HG02852 (cell line): ENCODE measurements at regions not wholly inside any gene's neighbourhood (a gene's known extent, or its start where the extent isn't known, plus 50 kb on each side); places are given as distances from the start of the nearest gene placed in this dataset.
"Not testable (repeated sequence)": the region's sequence is repeated elsewhere in the genome, so short reads cannot be mapped to it uniquely, and the experiment has no call there.

Experiments used
- ATAC-seq: cut with Tn5 transposase; IDR thresholded peaks from one replicate; pipeline ENCODE4 v1.9.1; 2021; ENCODE audit warnings: mild to moderate bottlenecking, moderate library complexity; ENCODE audit not compliant: unreplicated experiment

DNA sequence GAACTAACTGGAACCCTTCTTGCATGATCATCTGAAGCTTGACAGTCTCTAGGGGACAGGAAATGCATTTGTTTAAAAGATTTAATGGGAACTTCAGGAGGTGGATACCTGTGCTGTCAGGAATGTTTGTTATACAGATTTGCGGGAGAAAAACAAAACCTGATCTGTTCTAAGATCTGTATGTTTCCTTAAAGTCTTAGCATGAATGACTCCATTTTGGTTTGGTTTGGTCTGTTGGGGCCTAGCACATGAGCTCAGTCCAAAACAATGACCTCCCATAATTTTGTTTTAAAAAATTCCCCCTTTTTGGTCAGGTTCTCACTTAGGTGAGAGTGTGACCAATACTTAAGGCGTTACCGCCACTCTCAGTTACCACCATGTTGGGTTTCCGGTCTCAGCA, 138.7 kb downstream of the AKR1D1 start:
- ATAC-seq: no peak

DNA sequence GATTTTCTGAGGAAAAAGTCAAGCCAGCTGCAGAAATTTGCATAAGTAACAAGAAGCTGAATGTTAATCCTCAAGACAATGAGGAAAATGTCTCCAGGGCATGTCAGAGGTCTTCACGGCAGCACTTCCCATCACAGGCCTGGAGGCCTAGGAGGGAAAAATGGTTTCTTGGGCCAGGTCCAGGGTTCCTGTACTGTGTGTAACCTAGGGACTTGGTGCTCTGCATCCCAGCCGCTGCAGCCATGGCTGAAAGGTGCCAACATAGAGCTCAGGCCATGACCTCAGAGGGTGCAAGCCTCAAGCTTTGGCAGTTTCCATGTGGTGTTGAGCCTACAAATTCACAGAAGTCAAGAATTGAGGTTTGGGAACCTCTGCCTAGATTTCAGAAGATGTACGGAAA, 144.1 kb downstream of the AKR1D1 start:
- ATAC-seq: not testable (repeated sequence)

DNA sequence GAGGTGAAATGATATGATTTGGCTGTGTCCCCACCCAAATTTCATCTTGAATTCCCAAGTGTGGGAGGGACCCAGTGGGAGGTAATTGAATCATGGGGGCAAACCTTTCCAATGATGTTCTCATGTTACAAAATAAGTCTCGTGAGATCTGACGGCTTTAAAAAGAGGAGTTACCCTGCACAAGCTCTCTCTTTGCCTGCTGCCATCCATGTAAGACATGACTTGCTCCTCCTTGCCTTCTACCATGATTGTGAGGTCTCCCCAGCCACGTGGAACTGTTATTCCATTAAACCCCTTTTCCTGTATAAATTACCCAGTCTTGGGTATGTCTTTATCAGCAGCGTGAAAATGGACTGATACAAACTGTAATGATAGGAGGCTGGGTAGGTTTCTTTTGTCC, 145.1 kb downstream of the AKR1D1 start:
- not testable (repeated sequence) for ATAC-seq

DNA sequence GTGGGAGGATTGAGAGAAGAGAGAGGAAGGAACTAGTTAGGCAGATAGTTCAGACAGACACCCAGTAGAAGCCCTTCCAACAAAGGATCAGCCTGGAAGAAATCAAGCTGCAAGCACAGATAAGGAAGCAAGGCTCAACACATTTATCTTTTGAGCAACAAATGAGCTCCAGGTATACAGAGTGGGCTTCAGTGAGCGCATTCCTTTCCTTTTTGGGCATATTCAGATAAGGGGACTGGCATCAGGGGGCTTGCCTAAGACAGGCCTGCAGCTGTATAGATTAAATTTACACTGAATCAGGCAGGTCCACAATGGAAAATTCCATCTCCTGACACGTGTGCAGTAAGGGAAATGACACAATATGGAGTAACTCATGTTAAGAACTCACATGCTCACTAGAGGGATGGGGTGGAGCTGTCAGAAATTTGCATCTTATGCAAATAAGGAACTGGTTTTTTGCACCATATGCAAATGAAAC, 147.2 kb downstream of the AKR1D1 start:
- ATAC-seq: no peak

DNA sequence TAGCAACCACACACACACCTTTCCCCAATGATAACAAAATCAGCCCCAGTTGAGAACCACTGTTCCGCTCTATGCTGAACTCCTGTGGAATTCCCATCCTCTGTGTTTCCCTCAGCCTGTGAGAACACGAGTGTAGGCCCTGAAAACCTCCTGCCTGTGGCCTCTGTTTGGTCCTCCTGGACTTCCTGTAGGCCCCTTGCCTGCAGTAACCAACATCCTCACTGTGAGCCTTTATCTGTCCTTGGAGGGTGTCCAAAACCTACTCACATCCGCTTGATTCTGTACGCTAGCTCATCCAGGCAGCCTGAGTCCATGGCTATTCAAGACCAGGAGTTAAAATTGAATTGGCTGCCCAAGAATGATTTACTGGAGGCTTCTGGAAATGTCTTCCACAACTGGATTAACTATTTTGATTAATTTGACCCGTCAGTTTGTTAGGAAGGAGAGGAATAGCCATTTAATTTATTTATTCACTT, 149.8 kb downstream of the AKR1D1 start:
- no peak for ATAC-seq

DNA sequence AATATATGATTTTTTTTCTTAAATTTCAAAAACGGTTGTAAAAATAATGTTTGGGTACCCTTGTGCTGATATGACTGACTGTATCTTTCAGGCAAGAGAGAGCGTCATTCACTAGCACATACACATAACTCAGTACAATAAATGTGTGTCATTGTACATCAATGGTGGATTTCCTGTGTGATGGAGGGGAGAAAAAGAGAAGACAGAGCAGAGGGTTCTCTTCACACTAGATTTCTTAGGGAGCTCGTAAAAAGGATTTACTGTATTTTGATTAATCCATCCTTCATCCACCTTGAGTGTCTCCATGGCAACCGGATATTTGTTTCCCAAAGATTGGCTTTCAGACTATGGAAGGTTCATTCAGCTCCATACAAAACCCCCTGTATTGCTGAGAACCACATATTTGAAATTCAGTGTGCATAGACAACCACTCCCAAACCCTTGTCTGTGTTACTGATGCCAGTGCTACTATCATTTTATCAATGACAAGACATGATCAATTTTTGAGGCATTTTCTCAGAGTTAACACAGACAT, 150.6 kb downstream of the AKR1D1 start:
- ATAC-seq: no peak

DNA sequence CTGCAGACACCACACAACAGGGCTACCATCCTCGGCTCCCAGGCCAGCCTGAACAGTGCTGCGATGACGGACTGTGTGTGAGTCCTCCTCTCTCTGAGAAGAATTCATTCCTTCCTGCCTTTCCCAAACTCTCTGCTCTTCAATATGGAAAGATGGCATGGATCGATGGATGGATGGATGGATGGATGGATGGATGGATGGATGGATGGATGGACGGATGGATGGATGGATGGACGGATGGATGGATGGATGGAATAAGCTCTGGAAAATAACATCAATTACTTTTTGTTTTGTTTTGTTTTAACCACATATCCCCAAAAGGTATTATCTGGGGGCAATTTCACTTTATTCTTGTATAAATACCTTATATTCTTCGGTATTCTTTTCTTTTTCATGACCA, 151.9 kb downstream of the AKR1D1 start:
- no peak for ATAC-seq

DNA sequence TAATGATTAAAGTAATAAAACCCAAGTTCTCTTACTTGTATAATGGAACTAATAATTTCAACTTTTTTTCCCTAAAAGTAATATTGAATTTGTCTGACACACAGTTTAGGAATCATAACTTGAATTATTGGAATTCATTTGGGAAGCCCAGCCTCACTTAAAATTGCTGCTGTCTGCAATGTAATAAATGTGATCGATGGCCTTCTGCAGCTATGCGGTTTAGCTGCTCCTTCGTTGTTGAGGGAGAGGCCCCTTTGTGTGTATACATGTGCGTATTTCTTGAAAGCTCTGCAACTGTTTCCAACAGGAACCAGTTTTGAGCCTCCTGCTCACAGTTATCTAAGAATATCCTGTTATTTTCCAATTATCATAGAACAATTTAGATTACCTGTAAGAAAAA, 152.5 kb downstream of the AKR1D1 start:
- no peak for ATAC-seq

DNA sequence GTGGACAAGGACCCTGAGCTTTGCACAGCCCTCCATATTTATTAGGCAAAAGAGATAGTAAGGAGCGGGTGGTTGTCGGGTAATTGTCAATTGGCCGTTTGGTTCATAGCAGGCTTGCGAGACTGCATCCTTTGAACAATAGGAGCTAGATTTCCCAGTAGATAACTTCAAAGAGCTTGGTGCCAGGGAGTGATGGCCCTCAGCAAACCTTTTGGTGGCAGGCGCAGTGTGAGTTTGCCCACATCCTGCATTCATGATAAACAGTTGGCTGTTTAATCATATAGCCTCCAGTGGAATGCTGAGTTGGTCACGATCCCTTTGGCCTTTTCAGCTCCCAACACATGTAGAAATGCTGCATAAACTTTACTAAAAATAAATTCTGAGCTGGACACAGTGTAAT, 156.9 kb downstream of the AKR1D1 start:
- no peak for ATAC-seq

DNA sequence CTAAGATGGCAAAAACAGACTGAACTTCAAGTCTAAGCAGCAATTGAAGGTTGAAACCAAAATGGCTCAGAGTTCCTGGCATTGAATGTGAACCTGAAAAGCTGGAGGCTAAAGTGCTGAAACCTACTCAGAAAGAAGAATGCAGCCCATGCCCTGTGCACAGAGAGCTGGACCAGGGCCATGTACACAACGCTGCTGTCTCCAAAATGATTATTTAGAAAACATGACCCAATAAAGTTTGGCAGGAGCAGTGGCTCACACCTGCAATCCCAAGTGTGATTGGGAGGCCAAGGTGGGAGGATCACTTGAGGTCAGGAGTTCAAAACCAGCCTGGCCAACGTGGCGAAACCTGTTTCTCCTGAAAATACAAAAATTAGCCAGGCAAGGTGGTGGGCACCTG, 158.9 kb downstream of the AKR1D1 start:
- ATAC-seq: no peak

DNA sequence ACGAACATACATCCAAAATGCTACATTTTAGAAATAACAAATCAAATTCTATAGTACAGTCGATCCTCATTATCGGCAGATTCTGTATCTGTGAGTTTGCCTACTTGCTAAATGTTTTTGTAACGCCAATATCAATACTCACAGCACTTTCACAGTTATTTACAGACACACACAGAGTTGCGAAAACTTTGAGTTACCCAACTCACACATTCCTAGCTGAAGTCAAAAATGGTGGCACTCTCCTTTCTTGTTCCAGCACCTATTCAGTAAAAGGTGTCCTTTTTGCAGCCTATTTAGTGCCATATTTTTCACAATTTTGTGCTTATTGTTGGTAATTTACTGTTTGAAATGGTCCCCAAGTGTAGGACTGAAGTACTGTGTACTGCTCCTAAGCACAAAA, 161.7 kb downstream of the AKR1D1 start:
- ATAC-seq: no peak

DNA sequence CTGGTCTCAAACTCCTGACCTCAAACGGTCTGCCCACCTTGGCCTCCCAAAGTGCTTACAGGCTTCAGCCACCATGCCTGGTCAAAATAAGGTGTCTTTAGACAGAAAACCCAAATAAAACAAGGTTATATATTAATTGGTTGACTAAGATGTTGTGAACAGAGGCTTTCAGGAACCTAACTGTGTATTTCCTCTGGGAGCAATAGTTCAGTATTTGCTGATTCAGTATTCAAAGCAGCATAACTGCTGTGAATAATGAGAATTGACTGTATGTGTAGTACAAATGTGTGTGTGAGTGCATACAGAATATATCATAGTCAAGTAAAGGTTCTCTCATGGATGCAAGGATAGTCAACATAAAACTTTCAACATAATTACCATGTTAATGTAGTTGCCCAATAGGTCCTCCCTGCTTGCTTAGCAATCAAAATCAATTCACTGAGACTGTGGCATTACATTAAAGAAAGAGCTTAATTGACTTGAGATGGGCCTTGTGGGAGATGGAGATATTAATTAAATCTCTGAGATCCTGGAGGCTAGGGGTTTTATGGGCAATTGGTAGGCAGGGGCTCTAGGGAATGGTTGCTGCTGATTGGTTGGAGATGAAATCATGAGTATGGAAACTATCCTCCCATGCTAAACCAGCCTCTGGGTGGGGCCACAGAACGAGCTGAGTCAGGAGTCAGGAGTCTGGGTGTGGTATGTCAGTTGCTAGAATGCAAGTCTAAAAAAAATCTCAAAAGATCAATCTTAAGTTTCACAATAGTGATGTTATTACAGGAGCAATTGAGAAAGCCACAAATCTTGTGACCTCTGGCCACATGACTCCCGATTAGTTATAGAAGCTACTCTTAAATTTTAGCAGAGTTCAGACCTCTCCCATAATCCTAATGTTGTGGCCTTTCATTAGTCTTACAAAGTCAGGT, 162.7 kb downstream of the AKR1D1 start:
- no peak for ATAC-seq

DNA sequence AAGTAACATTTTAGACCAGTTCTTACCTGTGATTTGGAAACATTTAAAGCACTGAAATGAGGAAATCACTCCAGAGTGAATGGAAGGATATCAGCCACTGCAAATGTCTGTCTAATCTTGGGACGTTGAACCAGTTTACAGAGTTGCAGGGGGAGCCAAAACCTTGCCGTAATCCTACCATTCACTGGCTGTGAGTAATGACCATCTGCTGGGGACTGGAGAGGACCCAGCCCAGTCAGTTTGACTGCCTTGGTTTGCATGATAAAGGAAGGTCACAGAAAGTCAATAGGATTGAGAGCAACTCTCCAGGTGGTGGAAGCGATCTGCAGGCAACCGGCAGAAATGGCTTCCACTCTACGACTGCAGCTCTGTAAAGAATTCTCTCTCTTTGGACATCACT, 167.2 kb downstream of the AKR1D1 start:
- no peak for ATAC-seq

DNA sequence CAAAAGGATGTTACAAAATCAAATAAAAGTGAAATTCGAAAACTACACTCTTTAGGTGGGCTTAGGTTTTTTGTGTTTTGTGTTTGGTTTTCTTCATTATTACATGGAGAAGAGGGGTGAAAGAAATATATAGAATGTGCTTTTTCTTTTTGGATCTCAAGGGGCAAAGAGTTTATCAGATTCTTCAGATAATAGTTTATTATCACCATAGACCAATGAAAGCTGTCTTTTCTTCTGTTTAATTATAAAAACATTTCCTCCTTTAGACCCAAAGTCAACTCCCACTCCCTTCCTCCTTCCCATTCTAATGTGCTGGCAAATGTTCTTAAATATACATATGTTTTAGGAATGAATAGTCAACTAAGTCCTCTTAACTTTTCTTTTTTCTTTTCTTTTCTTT, 167.6 kb downstream of the AKR1D1 start:
- no peak for ATAC-seq

DNA sequence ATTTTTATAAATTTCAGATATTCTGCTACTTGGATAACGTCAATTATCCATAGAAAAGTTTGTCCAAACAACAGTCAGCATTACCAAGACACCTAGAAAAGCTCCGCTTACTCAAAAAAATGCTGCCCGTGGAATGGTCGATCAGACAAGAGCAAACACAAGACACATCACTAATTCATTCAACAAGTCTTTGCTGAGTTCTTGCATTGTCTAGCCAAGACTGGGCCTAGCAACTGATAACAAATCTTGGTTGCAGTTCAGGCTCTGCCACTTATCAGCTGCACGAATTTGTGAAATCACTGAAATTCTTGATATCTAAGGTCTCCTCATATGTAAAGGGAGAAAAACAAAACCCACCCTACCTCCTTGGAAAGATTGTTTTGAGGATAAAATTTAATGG, 168.3 kb downstream of the AKR1D1 start:
- no peak for ATAC-seq

DNA sequence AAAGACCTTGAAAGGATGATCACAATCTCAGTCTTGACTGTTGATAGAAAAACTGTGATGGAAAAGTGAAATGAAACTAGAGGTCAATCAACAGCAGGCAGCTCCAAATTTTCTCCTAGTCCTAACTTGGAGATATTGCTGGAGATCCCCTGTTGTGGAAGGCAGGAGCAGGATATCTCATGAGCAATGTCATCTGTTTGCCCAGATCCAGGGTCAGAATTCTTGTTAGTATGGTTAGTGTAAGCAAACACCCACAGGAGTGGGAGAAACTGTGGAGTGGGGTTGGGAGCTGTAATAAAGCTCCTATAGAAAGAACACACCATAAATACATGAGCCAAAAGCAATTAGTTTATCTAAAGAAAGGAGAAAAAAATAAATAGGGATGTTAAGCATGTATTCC, 169.0 kb downstream of the AKR1D1 start:
- ATAC-seq: no peak

DNA sequence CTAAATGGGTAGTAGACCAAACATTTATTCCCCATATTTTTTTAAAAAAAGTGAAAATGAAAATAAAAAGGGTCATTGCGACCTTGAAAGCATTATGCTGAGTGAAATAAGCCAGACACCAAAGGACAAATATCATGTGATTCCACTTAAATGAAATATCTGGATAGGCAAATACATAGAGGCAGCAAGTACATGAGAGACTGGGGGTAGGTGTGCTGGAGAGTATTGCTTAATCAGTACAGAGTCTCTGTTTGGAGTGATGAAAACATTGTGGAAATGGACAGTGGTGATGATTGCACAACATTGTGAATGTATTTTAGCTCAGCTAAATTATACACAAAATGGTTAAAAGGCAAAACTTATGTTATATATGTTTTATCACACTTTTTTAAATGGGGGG, 169.4 kb downstream of the AKR1D1 start:
- no peak for ATAC-seq

DNA sequence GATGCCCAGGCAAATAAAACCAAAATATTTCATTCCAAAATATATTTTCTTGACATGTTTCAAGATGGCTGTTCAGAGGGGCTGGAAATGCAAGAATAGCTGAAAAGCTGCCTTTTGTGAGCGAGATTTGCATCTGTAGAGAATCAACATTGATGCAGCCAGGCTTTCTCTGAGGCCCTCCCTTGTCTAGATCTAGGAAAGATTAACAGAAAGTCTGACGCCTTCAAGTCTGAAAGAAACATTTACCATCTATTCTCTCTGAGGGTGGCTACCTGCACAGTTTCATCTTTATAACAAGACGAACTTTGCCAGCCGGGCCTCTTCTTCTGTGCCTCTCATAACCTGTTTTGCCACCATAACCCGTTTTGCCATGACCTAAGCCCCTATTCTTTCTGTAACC, 170.2 kb downstream of the AKR1D1 start:
- ATAC-seq: no peak

DNA sequence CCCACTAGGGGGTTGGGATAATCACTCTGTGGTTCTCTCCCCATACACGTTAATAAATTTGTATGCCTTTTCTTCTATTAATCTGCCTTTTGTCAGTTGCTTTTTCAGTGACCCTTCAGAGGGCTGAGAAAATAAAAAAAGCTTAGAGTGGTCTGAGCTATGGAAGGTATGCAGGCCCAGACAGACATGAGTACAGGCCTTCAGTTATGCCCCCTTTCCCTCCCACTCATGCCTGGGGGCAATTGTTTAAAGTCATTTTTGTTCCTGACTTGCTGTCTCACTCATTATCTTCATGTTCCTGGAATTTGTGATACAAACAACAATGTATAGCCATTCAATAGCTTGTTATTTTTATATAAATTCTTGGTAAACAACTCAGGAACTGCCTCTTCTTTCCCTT, 170.8 kb downstream of the AKR1D1 start:
- ATAC-seq: no peak

DNA sequence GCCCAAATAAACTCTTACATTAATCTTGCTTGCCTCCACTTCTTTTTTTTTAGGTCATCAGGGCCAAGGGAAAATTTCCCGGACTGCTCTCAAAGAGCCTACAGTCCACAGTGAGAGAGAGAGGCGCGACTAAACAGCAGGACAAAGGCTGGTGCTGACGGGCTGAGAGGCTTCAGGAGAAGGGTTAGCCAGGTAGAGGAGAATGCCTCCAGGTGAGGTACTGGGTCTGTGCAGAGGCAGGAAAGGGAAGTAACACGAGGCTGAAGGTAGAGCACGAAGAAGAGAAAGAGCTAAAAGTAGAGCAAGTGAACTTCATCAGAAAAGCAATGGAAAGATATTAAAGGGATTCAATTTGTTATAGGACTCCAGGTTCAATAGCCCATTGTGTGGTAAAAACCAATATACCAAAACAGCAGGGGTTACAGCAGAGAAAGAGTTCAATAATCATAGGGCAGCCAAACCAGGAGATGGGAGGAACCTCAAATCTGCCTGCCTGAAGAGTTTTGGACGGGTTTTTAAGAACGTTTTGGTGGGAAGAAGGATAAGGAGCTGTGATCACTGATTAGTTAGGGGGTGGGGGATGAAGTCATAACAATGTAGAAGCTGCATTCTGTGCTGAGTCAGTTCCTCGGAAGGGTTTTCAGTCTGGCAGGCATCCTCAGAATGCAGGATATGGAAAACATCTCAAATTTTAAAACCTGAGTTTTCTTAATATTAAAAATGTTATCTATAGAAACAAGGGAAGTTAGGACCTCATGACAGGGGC, 171.5 kb downstream of the AKR1D1 start:
- ATAC-seq: no peak

DNA sequence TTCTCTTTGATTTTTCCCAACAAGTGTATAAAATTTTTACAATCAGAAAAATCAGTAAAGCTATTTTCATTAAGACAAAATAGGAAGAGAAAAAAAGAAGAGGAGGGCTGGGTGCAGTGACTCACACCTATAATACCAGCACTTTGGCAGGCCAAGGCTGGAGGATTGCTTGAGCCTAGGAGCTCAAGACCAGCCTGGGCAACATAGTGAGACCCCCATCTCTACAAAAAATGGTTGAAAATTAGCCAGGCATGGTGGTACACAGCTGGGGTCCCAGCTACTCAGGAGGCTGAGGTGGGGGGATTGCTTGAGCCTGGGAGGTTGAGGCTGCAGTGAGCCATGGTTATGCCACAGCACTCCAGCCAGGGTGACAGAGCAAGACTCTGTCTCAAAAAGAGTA, 172.3 kb downstream of the AKR1D1 start:
- no peak for ATAC-seq

DNA sequence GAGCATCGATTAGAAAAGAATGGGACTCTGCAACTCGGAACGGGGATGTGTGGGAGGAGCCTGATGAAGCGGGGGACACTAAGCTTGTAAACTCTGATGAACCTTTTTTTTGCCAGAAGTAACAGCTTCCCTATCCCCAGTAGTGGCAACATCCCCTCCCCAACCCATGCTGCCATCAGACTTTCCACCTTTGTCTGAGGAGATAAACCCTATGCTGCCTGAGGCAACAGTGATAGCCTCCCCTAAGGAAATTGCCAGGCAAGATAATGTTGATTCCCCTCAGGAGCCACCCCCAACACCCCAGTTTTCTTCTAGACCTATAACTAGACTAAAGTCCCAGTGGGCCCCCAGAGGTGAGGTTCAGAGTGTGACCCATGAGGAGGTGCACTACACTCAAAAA, 173.7 kb downstream of the AKR1D1 start:
- no peak for ATAC-seq
